Kidney epithelial cell (primary cell): ENCODE measurements at regions not wholly inside any gene's neighbourhood (a gene's known extent, or its start where the extent isn't known, plus 50 kb on each side); places are given as distances from the start of the nearest gene placed in this dataset.
A peak's percentile ranks its signal among the peaks of the same experiment; 100 is the strongest.

Experiments used
- DNase-seq: peaks from one replicate; pipeline ENCODE4 v3.0.0-alpha.2; 2010; ENCODE audit warnings: low read depth
- H3K27me3 ChIP-seq: 2 replicates; pipeline ENCODE4 v1.6.0; 2011; ENCODE audit warnings: low read length; ENCODE audit not compliant: control insufficient read depth, insufficient read depth
- H3K36me3 ChIP-seq: 2 replicates; pipeline ENCODE4 v1.5.1; 2011; ENCODE audit warnings: low read length; ENCODE audit not compliant: control insufficient read depth, insufficient read depth
- H3K4me3 ChIP-seq: 2 replicates; pipeline ENCODE4 v1.5.1; 2011; ENCODE audit warnings: low read depth, mild to moderate bottlenecking, control low read depth, low read length
- CTCF ChIP-seq: IDR thresholded peaks from 2 replicates; pipeline ENCODE4 v1.5.1; 2011; ENCODE audit warnings: mild to moderate bottlenecking, moderate library complexity, low read length, control low read depth, inconsistent platforms; ENCODE audit not compliant: insufficient read depth, poor library complexity, severe bottlenecking

- no peak for DNase-seq
- no peaks in the 10 kb centered on the region for H3K36me3 ChIP-seq
- no peaks in the 10 kb centered on the region for H3K27me3 ChIP-seq
- no peak overlapping the region for H3K4me3 ChIP-seq
- no peak for TF ChIP-seq CTCF
Measured at GRCh38 chr3:165283328-165283727, 87.1 kb upstream of the SLITRK3 start.

DNA sequence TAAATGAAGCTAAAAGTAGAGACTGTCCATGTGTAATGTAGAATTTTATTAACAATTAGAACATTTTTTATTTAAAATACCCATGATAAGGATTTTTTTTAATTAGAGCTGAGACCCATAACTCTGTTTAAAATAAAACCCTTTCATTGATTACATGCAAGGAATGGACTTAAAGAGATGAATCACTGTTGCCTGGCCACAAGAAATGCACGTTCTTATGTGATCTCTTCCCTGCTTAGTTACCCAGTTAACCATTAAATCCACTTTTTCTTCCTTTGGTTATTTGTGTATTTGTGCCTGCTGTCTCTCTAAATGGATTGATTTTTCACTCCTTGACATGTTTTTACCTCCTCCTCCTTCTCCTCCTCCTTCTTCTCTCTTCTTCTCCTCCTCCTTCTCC lies 83.3 kb upstream of the SLITRK3 start:
- Histone ChIP-seq H3K27me3 (no peaks in the 10 kb centered on the region), H3K36me3 (no peaks in the 10 kb centered on the region), H3K4me3 (no peak overlapping the region)
- no peak for TF ChIP-seq CTCF
- peak; percentile 66 for DNase-seq

DNA sequence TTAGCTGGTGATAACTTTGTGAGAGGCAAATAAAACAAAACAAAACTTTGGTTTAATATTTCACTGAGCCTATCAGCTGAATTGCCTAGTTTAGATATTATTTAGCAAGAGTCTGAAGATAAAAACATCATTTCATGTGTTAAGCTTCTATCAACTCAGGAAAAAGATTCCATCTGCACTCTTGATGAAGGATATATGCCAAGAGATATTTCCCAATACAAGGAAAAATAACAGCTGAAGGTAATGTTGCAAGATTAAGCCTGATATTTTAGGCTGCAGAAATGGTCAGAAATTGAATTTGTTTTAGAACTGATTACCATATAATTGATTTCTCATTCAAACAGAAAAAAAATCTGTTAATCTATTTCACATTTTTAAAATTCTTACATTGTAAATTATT lies 77.2 kb upstream of the SLITRK3 start:
- no peak for TF ChIP-seq CTCF
- DNase-seq = no peak
- Histone ChIP-seq H3K27me3 (no peaks in the 10 kb centered on the region), H3K4me3 (no peak overlapping the region), H3K36me3 (no peaks in the 10 kb centered on the region)

GRCh38 chr3:165259541-165260193 lies 63.5 kb upstream of the SLITRK3 start:
- no peak for DNase-seq
- TF ChIP-seq CTCF = no peak

DNA sequence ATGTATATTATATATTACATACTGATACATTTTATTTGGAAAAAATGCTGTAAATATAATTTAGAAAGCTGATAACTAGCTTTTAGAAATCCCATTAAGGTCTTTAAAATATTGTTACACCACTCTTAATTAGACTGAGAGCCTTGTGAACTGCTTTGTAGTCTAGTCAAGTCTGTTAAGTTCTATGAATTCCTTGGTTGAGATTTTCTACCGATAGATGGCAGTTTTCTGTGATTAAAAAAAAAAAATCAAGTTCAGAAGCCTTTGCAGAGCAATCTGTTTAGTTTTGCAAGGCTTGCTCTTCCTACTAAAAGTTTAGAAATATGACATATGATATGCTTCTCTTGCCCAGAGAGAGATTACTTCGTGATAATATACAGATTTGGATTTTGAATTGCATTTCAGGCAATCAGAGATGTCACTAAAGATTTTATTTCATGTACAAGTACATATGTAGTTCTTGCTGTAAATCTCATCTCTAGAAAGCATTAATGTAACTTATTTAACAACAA lies 60.4 kb upstream of the SLITRK3 start:
- DNase-seq = no peak
- no peak overlapping the region for H3K4me3 ChIP-seq
- no peaks in the 10 kb centered on the region for H3K36me3 ChIP-seq
- no peak for TF ChIP-seq CTCF
- no peaks in the 10 kb centered on the region for H3K27me3 ChIP-seq

More at GRCh38 chr3:165259541-165260193, 63.5 kb upstream of the SLITRK3 start:
- H3K36me3 ChIP-seq = no peaks in the 10 kb centered on the region
- H3K27me3 ChIP-seq = no peaks in the 10 kb centered on the region
- H3K4me3 ChIP-seq = no peak overlapping the region

DNA sequence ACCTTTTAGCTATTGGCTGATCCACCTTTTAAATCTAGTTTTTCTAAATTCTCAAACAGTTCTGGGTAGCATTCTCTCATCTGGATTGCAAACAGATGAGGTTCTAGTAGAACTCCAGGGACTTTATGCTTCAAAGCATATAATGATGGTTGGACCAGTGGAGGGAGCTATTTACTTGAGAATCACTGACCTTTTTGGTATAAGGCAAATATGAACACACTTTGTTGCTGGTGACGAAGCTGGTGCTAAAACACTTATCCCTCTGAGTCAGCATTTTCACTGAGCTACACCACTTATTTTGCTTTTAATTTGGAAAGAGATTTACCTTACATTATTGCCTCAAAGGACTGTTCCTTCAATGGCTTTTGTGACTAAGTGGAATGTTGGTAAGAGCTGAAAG lies 58.6 kb upstream of the SLITRK3 start:
- Histone ChIP-seq H3K36me3 (no peaks in the 10 kb centered on the region), H3K27me3 (no peaks in the 10 kb centered on the region), H3K4me3 (no peak overlapping the region)
- peak; percentile 1 for DNase-seq
- peak; percentile 26 for TF ChIP-seq CTCF
